ENCODE measurements at regions not wholly inside any gene's neighbourhood (a gene's known extent, or its start where the extent isn't known, plus 50 kb on each side); places are given as distances from the start of the nearest gene placed in this dataset.
"Not testable (repeated sequence)": the region's sequence is repeated elsewhere in the genome, so short reads cannot be mapped to it uniquely, and the experiment has no call there.

DNA sequence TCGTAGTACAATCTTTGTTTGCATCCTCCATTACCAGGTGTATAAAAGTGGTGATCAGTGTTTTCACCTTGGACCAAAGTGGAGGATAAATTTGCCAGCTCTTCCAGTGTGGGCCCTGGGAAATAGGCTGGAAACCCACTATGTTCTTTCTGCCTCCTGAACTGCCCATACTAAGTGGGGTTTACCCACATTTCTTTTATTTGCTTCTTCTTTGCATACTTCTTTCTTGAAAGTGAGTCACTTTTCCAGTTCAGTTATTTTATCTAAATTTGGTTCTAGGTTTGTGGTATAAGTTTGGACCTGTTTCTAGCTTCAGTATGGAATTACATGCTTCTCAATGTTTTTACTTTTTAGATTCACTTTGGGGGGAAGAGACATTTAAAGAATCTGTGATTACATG lies 126.2 kb upstream of the ACBD5 start:
- TF ChIP-seq, protein P1, sequence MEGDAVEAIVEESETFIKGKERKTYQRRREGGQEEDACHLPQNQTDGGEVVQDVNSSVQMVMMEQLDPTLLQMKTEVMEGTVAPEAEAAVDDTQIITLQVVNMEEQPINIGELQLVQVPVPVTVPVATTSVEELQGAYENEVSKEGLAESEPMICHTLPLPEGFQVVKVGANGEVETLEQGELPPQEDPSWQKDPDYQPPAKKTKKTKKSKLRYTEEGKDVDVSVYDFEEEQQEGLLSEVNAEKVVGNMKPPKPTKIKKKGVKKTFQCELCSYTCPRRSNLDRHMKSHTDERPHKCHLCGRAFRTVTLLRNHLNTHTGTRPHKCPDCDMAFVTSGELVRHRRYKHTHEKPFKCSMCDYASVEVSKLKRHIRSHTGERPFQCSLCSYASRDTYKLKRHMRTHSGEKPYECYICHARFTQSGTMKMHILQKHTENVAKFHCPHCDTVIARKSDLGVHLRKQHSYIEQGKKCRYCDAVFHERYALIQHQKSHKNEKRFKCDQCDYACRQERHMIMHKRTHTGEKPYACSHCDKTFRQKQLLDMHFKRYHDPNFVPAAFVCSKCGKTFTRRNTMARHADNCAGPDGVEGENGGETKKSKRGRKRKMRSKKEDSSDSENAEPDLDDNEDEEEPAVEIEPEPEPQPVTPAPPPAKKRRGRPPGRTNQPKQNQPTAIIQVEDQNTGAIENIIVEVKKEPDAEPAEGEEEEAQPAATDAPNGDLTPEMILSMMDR (conservative IDR thresholded peaks at IDR 0.05; ENCODE audit: control insufficient read depth, insufficient read depth, low read depth, low read length), result no peak
- H3K4me3 ChIP-seq (ENCODE audit: control insufficient read depth, low read depth, low read length), result no peak overlapping the region
- DNase-seq (ENCODE audit: low read depth), result no peak

GRCh38 chr10:27364028-27364427 lies 123.4 kb upstream of the ACBD5 start:
- TF ChIP-seq, protein P1 (conservative IDR thresholded peaks at IDR 0.05; ENCODE audit: control insufficient read depth, insufficient read depth, low read depth, low read length), result no peak
- no peak overlapping the region for H3K4me3 ChIP-seq (ENCODE audit: control insufficient read depth, low read depth, low read length)
- DNase-seq (ENCODE audit: low read depth), result no peak

DNA sequence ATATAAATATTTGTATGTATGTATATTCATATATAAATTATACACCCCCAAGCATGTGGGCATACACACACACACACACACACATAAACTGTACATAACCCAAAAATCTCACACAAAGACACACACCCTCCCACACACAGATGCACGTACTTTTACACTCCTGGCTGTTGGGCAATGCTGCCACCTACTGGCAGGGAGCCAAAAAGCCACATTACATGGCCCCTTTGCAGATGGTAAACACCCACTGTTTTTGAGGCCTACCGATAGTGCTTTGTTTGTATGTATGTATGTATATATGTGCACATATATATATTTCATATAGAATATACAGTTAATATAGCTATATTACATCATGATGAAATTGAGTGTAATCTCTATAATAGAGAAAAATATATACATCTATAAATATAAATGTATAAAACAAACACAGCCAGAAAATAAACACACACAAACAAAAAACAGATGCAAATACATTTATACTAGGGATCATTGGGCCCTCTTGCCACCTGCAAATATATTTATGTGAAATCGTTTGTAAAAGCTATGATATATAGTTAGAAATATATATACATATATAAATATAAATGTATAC lies 120.1 kb upstream of the ACBD5 start:
- TF ChIP-seq, protein P1 (conservative IDR thresholded peaks at IDR 0.05; ENCODE audit: control insufficient read depth, insufficient read depth, low read depth, low read length), result peak; percentile 81
- DNase-seq (ENCODE audit: low read depth), result peak; percentile 72
- no peak overlapping the region for H3K4me3 ChIP-seq (ENCODE audit: control insufficient read depth, low read depth, low read length)

GRCh38 chr10:27359792-27360355 lies 119.3 kb upstream of the ACBD5 start:
- TF ChIP-seq, protein P1 (conservative IDR thresholded peaks at IDR 0.05; ENCODE audit: control insufficient read depth, insufficient read depth, low read depth, low read length), result no peak
- no peak for DNase-seq (ENCODE audit: low read depth)
- no peak overlapping the region for H3K4me3 ChIP-seq (ENCODE audit: control insufficient read depth, low read depth, low read length)

GRCh38 chr10:27356738-27357137 lies 116.1 kb upstream of the ACBD5 start:
- H3K4me3 ChIP-seq (ENCODE audit: control insufficient read depth, low read depth, low read length), result no peak overlapping the region
- TF ChIP-seq, protein P1 (conservative IDR thresholded peaks at IDR 0.05; ENCODE audit: control insufficient read depth, insufficient read depth, low read depth, low read length), result no peak
- no peak for DNase-seq (ENCODE audit: low read depth)

DNA sequence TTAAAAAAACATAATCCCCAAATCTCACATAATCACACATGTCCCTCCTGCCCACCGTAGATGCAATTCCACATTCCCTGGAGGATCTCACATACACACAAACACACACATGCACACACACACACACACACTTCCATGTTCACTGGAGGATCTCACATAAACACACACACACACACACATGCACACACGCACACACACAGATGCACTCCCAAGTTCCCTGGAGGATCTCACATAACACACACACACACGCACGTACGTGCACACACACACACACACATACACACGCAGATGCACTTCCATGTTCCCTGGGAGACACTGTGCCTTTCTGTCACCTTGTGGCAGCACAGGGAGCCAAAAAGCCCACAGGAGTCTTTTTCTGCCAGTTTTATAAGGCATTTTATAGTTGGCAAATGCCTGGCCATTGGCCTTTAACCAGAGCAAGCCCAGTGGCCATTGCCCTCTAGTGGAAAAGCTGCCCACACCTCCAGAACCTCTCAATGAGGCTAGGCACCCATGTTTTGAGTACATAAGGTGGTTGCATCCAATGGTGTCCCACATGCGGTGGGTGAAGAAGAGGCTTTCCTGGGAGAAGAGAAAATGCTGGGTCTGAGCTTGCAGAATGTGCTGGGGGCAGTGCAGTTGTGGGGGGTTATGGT lies 115.4 kb upstream of the ACBD5 start:
- no peak overlapping the region for H3K4me3 ChIP-seq (ENCODE audit: control insufficient read depth, low read depth, low read length)
- TF ChIP-seq, protein P1 (conservative IDR thresholded peaks at IDR 0.05; ENCODE audit: control insufficient read depth, insufficient read depth, low read depth, low read length), result no peak
- no peak for DNase-seq (ENCODE audit: low read depth)

DNA sequence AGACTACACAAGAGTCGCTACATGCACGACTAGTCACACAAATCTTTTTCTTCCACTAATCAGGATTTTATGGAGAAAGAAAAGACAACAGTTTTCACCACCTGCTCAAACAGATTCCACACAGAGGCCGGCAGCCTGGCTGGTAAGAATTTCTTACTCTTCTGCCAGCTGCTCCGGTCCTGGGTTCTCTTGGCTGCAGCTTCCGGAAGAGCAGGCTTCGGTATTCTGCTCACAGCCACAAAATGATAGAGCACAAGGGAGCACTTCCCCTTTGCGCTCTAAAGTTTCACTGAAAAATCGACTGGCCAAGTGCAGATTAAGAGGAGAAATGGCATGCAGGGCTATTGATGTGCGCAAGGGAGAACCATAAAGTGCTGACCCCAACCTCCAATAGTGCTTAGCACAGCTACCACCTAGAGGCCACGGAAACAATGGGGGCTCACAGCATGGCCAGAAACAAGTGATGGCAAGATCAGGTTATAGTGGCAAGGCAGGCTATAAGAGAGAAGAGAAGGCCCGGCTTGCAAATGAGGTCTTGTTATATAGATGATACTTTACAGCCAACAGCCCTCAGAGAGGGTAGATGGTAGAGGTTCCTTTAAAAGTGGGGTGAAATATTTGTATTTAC lies 114.2 kb upstream of the ACBD5 start:
- not testable (repeated sequence) for H3K4me3 ChIP-seq (ENCODE audit: control insufficient read depth, low read depth, low read length); DNase-seq (ENCODE audit: low read depth)

DNA sequence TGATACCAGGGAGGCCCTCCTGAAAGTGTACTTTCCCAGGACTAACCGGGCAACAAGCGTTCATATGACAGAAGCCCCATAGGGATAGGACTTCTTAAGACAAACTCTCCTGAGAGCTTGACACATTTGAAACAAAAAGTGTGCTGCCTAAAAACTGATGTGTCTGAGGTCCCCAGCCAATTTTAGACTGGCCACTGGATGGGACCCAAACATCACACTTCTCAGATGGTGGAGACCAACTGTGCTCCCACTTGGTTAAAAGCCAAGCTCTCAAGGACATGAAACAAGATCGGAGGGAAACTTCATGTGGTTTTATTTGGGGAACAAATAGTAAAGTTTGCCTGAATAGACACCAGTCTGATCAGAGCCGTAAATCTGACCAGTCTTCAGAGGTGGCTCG lies 113.5 kb upstream of the ACBD5 start:
- not testable (repeated sequence) for DNase-seq (ENCODE audit: low read depth); H3K4me3 ChIP-seq (ENCODE audit: control insufficient read depth, low read depth, low read length)

Data from fibroblast of mammary gland (primary cell).